Caco-2 (cell line): ENCODE measurements at regions not wholly inside any gene's neighbourhood (a gene's known extent, or its start where the extent isn't known, plus 50 kb on each side); places are given as distances from the start of the nearest gene placed in this dataset.
A peak's percentile ranks its signal among the peaks of the same experiment; 100 is the strongest.

Source experiments
- BruUV-seq: library from RNA; stranded (reverse); fragments of 400-500 nt; replicated peaks from 2 replicates; lab custom pipeline; 2021; lab: Mats Ljungman, UMichigan
- CTCF ChIA-PET: fragments of 300-600 bp; sonication (Branson Sonifier 250); formaldehyde crosslinking; loops from one replicate; lab custom pipeline; 2022; ENCODE audit warnings: antibody characterized with exemption; lab: Charles Lee
- POLR2A ChIA-PET: fragments of 300-600 bp; sonication (Branson Sonifier 250); formaldehyde crosslinking; loops from one replicate; lab custom pipeline; 2022; ENCODE audit warnings: antibody characterized with exemption; lab: Charles Lee
- DNase-seq, 2 experiments: peaks; one replicate each; pipeline versions ENCODE4 v3.0.0 to v3.0.0-alpha.2; 2020 to 2022
- H3K27me3 ChIP-seq: replicated peaks from 2 replicates; pipeline ENCODE4 v1.6.0; 2011; ENCODE audit warnings: low read length; ENCODE audit not compliant: control insufficient read depth, insufficient read depth
- H3K36me3 ChIP-seq: 2 replicates; pipeline ENCODE4 v1.5.1; 2011; ENCODE audit warnings: low read length; ENCODE audit not compliant: control insufficient read depth, insufficient read depth
- H3K4me1 ChIP-seq: fragments of 250-450 bp; sonication (Bioruptor Pico); 2 replicates; pipeline ENCODE4 v1.5.1; 2020; ENCODE audit warnings: mild to moderate bottlenecking
- H3K4me3 ChIP-seq: 2 replicates; pipeline ENCODE4 v1.5.1; 2011; ENCODE audit warnings: low read depth, mild to moderate bottlenecking, control low read depth, low read length
- H3K9me3 ChIP-seq: fragments of 250-450 bp; sonication (Bioruptor Pico); 2 replicates; pipeline ENCODE4 v1.5.1; 2020; ENCODE audit warnings: mild to moderate bottlenecking, moderate library complexity
- H3K27ac Mint-ChIP-seq: one replicate; pipeline ENCODE4 v1.8.0; 2022; ENCODE audit warnings: mixed read lengths; ENCODE audit not compliant: unreplicated experiment
- H3K27me3 Mint-ChIP-seq: one replicate; pipeline ENCODE4 v1.8.0; 2022; ENCODE audit warnings: mixed read lengths; ENCODE audit not compliant: insufficient read depth, unreplicated experiment
- H3K36me3 Mint-ChIP-seq: one replicate; pipeline ENCODE4 v1.8.0; 2022; ENCODE audit warnings: mild to moderate bottlenecking, mixed read lengths; ENCODE audit not compliant: insufficient read depth, unreplicated experiment
- H3K4me1 Mint-ChIP-seq: one replicate; pipeline ENCODE4 v1.8.0; 2022; ENCODE audit warnings: low read depth, mixed read lengths; ENCODE audit not compliant: unreplicated experiment
- H3K4me3 Mint-ChIP-seq: one replicate; pipeline ENCODE4 v1.8.0; 2022; ENCODE audit warnings: mild to moderate bottlenecking, moderate library complexity, mixed read lengths; ENCODE audit not compliant: unreplicated experiment
- H3K9me3 Mint-ChIP-seq: one replicate; pipeline ENCODE4 v1.8.0; 2022; ENCODE audit warnings: mixed read lengths; ENCODE audit not compliant: unreplicated experiment
- intact Hi-C: fragments of 100-400 bp; cut with micrococcal nuclease; formaldehyde crosslinking; loops from one replicate; pipeline ENCODE4 v1.10.0; 2022; ENCODE audit not compliant: unreplicated experiment
- TF ChIP-seq, protein P1 (sequence below), 2 experiments: fragments of 200-600 bp in 1 of 2; IDR thresholded peaks; 1 replicate in 1 of 2; 2 replicates in 1 of 2; pipeline versions ENCODE4 v1.5.1 to v1.8.0; 2011 to 2022; ENCODE audit warnings: antibody characterized with exemption in 1 of 2, control low read depth in 1 of 2, inconsistent platforms in 1 of 2, low read depth in 1 of 2, low read length in 1 of 2, mild to moderate bottlenecking in 1 of 2, moderate library complexity in 1 of 2; ENCODE audit not compliant: insufficient read depth in 1 of 2, severe bottlenecking in 1 of 2, unreplicated experiment in 1 of 2

DNA sequence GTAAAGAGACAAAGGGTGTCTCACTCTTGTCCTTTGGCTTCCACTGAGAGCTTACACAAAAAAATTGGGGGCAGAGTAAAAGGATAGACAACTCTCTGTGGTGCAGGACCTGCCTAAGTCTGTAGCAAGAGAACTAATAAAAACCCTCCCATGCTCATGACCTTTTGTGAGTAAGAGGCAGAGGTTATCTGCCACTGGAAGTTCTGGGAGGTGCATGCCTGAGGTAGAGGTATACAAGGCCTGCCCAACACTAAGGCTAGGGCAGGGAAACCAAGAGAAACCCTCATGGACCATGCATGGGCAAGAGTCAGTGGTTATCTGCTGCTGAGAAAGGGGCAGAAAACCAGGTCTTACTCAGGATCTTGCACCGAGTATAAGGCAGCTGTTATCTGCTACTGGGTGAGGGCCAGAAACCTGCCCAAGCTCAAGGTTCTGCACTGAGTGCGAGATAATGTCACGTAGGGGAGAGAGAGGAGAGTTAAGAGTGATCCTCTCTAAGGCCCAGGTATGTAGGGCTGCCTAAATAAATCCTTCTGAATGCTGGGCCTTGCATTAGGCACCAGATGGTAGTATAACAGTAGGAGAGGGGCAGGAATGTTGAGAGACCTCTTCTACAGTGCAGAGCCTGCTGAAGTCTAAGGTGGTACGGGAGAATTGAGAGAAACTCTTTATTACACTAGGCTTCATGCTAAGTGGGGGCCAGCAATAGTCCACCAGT is 143.4 kb downstream of the MACROH2A1 start:
- Mint-ChIP-seq H3K36me3 (no peaks in the 10 kb centered on the region), H3K4me1 (peaks cover 16% of the 10 kb centered on the region), H3K27me3 (no peaks in the 10 kb centered on the region), H3K27ac (peak overlapping the region; percentile 68), H3K4me3 (no peak overlapping the region), H3K9me3 (peaks cover 26% of the 10 kb centered on the region)
- CTCF ChIA-PET, result interaction anchor here (0.6 kb wide), 1 partner anchor 224 kb away, joined by 3 read pairs; no protein-coding TSS in a partner anchor
- intact Hi-C loops, result loop anchor here (1.0 kb wide), 1 partner anchor 77 kb away; no protein-coding TSS in a partner anchor
- BruUV-seq, result no TSS peak
- H3K27me3 ChIP-seq, result no peaks in the 10 kb centered on the region
- H3K4me1 ChIP-seq, result peaks cover 21% of the 10 kb centered on the region
- no peak overlapping the region for H3K4me3 ChIP-seq
- DNase-seq, result no peak
- POLR2A ChIA-PET, result no interaction called here
- H3K36me3 ChIP-seq, result no peaks in the 10 kb centered on the region
- TF ChIP-seq, protein P1, sequence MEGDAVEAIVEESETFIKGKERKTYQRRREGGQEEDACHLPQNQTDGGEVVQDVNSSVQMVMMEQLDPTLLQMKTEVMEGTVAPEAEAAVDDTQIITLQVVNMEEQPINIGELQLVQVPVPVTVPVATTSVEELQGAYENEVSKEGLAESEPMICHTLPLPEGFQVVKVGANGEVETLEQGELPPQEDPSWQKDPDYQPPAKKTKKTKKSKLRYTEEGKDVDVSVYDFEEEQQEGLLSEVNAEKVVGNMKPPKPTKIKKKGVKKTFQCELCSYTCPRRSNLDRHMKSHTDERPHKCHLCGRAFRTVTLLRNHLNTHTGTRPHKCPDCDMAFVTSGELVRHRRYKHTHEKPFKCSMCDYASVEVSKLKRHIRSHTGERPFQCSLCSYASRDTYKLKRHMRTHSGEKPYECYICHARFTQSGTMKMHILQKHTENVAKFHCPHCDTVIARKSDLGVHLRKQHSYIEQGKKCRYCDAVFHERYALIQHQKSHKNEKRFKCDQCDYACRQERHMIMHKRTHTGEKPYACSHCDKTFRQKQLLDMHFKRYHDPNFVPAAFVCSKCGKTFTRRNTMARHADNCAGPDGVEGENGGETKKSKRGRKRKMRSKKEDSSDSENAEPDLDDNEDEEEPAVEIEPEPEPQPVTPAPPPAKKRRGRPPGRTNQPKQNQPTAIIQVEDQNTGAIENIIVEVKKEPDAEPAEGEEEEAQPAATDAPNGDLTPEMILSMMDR (IDR thresholded peaks at IDR 0.05; ENCODE audit: insufficient read depth in 1 of 2, low read depth in 1 of 2, low read length in 1 of 2, severe bottlenecking in 1 of 2, unreplicated experiment in 1 of 2), result no peak
- peaks cover 6% of the 10 kb centered on the region; the same call in 1 of the 2 replicates for H3K9me3 ChIP-seq

- Histone ChIP-seq H3K9me3 (peaks cover 4% of the 10 kb centered on the region; the same call in 1 of the 2 replicates), H3K36me3 (no peaks in the 10 kb centered on the region), H3K27me3 (no peaks in the 10 kb centered on the region), H3K4me3 (no peak overlapping the region), H3K4me1 (peaks cover 21% of the 10 kb centered on the region)
- peaks cover 16% of the 10 kb centered on the region for H3K4me1 Mint-ChIP-seq
- no peak overlapping the region for H3K27ac Mint-ChIP-seq
- H3K4me3 Mint-ChIP-seq, result no peak overlapping the region
- DNase-seq, result no peak
- H3K27me3 Mint-ChIP-seq, result no peaks in the 10 kb centered on the region
- H3K9me3 Mint-ChIP-seq, result peaks cover 17% of the 10 kb centered on the region
- TF ChIP-seq, protein P1 (IDR thresholded peaks at IDR 0.05; ENCODE audit: insufficient read depth in 1 of 2, low read depth in 1 of 2, low read length in 1 of 2, severe bottlenecking in 1 of 2, unreplicated experiment in 1 of 2), result no peak
- BruUV-seq, result no TSS peak
- CTCF ChIA-PET, result interaction anchor here (1.2 to 1.3 kb wide), 2 partner anchors 9 to 11 kb away, joined by 4 to 5 read pairs; no protein-coding TSS in a partner anchor
- intact Hi-C loops, result no loop called here
- H3K36me3 Mint-ChIP-seq, result no peaks in the 10 kb centered on the region
- POLR2A ChIA-PET, result no interaction called here
Observed at GRCh38 chr5:135254183-135254582, 144.8 kb downstream of the MACROH2A1 start.

GRCh38 chr5:135253601-135254178 is 145.3 kb downstream of the MACROH2A1 start:
- no peaks in the 10 kb centered on the region for H3K27me3 Mint-ChIP-seq
- H3K4me3 Mint-ChIP-seq, result no peak overlapping the region
- no TSS peak for BruUV-seq
- no peak for DNase-seq
- H3K4me3 ChIP-seq, result no peak overlapping the region
- CTCF ChIA-PET, result interaction anchor here (1.2 to 1.3 kb wide), 2 partner anchors 10 to 11 kb away, joined by 4 to 5 read pairs; no protein-coding TSS in a partner anchor
- intact Hi-C loops, result no loop called here
- POLR2A ChIA-PET, result no interaction called here
- H3K36me3 Mint-ChIP-seq, result no peaks in the 10 kb centered on the region
- H3K27ac Mint-ChIP-seq, result no peak overlapping the region
- peaks cover 16% of the 10 kb centered on the region for H3K9me3 Mint-ChIP-seq
- H3K9me3 ChIP-seq, result no peaks in the 10 kb centered on the region; the same call in 1 of the 2 replicates
- H3K36me3 ChIP-seq, result no peaks in the 10 kb centered on the region
- TF ChIP-seq, protein P1 (IDR thresholded peaks at IDR 0.05; ENCODE audit: insufficient read depth in 1 of 2, low read depth in 1 of 2, low read length in 1 of 2, severe bottlenecking in 1 of 2, unreplicated experiment in 1 of 2), result no peak
- peaks cover 16% of the 10 kb centered on the region for H3K4me1 Mint-ChIP-seq
- peaks cover 21% of the 10 kb centered on the region for H3K4me1 ChIP-seq
- no peaks in the 10 kb centered on the region for H3K27me3 ChIP-seq
